Lung microvascular endothelial cell (primary cell): ENCODE measurements at regions not wholly inside any gene's neighbourhood (a gene's known extent, or its start where the extent isn't known, plus 50 kb on each side); places are given as distances from the start of the nearest gene placed in this dataset.
"Not testable (repeated sequence)": the region's sequence is repeated elsewhere in the genome, so short reads cannot be mapped to it uniquely, and the experiment has no call there.

Experiments used
- DNase-seq, 2 donors: peaks; one replicate each; pipeline versions ENCODE4 v3.0.0 to v3.0.0-alpha.2; 2010; ENCODE audit warnings: low read depth in 2 of 2

DNA sequence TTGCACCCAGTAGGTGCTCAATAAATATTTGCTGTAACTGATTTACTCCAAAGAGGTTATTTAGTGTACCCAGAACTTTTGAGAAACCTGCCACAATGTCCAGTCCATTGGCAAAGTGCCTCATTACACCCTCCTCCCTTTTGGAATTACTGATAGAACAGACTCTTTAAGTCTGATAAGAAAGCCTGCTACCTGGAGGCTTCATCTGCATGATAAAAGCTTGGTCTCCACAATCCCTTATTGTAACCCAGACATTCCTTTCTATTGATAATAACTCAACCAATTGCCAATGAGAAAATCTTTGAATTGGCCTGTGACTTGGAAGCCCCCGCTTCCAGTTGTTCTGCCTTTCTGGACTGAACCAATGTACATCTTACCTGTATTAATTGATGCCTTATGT lies 127.0 kb upstream of the FOXN2 start:
- DNase-seq = no peak

DNA sequence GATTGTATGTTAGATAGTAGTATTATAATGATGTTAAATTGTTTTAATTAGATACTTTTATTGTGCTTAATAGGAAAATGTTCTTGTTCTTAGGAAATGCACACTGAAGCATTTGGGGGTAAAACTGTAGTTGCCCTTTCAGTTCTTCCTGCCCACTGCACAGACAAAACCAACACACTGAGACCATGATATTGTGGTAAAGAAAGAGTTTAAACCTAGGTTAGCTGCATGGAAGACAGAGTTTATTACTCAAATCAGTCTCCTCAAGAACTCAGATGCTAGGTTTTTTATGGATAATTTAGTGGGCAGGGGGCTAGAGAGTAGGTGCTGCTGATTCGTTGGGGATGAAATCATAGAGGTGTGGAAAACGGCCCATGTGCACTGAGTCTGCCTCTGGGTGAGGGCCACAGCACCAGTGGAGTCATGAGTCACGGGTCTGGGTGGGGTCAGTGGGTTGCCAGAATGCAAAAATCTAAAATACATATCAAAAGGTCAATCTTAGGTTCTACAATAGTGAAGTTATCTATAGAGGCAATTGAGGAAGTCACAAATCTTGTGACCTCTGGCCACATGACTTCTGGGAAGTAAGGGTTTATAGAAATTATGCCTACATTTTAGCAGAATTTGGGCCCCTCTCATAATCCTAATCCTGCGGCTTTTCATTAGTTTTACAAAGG lies 124.8 kb upstream of the FOXN2 start:
- no peak for DNase-seq

DNA sequence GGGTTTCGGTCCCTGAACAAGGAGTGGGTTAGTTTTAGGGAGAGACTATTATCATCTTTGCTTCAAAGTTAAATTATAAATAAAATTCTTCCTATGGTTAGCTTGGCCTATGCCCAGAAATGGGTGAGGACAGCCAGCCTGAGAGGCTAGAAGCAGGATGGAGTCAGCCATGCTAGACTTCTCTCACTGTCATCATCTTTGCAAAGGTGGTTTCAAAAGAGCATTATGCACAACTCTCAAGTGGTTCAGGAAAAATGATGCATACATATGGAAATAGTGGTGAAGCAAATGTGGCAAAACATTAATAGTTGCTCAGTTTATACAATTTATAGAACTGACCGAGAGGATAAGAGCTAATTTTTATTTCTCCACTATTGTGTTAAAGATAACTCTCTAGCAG lies 124.3 kb upstream of the FOXN2 start:
- no peak for DNase-seq

DNA sequence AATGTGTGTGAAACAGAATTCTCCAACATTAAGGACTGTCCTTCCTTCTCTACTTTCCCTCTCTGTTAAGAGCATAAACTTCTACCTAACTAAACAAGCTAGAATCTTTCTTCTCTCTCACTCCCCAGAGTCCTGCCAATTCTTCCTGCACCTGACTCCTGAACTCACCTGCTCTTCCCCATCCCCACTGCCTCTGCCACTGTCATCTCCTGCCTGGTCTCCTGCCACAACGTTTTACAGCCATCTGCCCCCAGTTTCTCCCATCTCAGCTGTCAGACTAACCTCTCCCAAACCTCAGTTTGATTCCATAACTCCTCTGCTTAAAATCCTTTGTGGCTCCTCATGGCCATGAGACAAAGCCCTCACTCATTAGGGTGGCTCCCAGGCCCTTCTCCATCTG lies 119.8 kb upstream of the FOXN2 start:
- DNase-seq = no peak

DNA sequence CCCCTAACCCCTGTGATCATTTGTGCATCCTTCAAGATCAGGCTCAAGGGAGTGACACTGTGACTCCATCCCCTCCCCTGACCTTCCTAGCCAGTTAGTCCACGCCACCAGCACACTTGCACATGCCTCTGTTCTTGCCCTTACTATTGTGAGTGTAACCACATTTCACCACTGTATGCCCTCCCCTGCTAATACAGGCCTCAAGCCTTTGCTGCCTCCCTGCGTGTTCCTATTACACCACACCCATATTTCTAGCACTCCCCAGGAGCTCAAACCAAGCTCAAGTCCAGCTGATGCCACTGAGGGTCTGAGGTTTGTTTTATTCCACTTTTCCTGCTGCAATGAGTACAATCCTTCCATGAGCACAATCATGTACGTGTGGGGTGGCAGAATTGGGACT lies 119.3 kb upstream of the FOXN2 start:
- no peak for DNase-seq

DNA sequence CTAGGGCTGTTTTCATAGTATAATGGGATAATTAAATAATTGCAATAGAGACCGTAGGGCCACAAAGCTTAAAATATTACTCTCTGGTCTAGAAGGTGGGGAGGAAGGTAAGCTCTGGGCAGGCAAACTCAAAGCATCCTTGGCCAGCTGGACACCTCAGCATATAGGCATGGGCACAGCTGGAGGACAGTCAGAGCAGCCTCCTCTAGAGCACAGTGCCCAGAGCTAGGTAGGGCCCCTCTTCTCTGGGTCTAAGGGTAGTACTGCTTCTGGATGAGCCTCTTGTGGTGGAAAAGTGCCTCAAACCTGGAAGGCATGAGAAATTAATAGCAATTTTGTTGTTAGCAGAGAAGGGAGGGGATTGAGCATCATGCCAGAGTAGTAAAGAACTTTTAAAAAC lies 116.9 kb upstream of the FOXN2 start:
- no peak for DNase-seq

DNA sequence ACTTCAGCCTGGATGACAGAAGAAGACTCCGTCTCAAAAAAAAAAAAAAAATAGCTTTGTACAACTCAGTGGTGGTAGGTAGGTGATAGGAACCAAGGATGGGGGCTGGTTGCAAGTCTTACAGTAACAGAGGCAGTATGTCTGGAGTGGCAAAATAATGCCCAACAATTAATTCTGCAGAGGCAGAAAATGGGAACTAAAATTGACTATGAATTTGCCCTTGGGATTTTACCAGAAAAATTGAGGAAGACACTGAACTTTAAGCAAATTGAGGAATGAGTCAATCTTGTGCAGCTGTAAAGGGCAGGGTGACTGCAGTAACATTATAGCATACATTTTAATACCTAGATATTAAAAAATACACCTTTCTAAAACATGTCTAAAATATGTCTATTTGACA lies 116.1 kb upstream of the FOXN2 start:
- no peak for DNase-seq

DNA sequence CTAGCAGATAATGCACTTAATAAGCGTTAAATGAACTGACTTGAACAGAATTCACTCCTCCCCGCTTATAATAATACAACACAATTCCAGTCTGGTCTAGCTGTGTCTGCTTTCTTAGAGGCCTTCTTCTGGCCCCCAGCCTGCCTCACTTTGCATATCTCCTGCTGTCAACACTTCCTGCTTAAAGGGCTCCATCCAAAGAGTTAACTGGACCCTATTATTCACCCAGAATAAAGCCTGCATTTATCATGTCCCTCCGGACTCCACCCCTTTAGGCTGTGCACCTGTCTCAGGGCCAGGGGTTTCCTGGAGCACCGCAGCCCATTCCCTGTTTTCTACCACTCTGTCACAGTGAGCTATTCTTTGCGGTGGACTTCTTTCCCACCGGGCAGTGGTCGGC lies 115.4 kb upstream of the FOXN2 start:
- no peak for DNase-seq

DNA sequence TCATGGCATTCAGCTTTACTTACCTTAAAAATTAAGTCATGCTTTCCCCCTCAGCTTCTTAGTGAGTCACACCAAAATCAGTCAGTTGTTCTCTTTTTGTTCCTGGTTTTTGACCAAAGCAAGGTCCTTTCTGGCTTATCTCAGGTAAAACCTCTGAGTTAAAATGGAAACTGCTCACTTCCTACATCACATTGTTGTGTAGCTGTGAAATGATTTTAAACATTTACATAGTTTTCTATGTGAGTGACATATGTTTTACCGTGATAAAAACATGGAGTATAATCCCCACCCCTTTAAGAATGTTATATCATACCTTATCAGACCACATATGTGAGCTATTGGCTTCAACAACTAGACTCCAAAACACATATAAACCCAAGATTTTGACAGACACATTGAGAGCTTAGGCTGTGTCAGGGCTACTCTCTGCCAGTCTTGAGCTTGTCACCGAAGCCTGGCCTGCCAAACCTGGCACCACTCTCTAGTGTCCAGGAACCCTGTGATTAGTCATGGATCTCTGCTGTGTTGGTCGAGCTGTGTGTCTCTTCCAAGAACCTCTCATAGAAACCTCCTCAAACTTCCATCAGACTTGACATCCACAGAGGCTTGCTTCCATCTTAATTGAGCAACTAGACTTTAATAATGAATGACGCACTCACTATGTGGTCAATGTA lies 113.7 kb upstream of the FOXN2 start:
- DNase-seq = no peak

DNA sequence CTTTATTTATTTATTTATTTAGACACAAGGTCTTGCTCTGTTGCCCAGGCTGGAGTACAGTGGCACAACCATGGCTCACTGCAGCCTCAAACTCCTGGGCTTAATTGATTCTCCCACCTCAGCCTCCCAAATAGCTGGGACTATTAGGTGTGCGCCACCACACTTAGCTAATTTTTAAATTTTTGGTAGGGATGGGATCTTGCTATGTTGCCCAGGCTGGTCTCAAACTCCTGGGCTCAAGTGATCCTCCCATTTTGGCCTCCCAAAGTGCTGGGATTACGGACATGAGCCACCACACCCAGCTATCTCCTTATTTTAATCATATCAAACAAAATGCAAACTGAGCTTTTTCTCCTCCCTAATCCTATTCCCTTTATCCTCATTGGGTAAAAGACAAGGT lies 113.0 kb upstream of the FOXN2 start:
- not testable (repeated sequence) for DNase-seq

DNA sequence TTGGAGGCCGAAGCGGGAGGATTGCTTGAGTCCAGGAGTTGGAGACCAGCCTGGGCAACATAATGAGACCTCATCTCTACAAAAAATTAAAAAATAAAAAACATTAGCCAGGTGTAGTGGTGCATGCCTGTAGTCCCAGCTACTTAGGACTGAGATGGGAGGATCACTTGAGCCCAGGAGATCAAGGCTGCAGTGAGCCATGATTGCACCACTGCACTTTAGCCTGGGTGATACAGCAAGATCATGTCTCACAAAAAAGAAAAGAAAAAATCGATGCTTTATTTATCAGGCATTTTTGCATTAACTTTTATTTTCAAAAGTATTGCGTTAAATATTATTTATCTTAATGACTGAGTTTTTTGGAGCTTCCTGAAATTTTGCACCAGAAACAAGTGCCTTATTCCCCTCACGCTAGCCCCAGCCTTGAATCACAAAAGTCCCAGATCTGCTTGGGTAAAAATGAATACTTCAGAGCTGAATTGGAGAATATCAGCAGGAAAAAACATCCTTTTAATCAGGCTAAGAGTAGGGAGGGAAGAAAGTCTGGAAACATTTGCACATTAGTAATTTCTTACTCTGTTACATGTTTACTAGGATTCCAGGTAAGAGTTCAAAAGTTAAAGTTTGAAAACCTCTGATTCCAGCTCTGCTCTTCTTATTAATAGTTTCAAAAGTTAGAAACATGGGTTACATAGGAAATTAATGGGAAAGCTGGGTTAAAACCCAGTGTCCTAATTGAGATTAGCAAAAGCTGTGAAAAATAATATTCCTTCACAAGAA lies 111.4 kb upstream of the FOXN2 start:
- DNase-seq = no peak

DNA sequence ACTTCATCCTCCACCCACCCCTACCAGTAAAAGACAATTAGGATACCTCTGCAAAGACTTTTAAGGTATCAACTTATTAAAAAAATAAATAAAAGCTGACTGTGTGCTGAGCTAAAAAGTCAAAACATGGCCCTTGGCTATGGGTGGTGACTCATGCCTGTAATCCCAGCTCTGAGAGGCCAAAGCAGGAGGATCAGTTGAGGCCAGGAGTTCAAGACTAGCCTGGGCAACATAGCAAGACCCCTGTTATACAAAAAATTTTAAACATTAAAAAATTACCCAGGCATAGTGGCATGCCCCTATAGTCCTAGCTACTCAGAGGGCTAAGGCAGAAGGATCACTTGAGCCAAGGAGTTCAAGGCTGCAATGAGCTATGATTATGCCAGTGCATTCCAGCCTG lies 110.8 kb upstream of the FOXN2 start:
- no peak for DNase-seq

DNA sequence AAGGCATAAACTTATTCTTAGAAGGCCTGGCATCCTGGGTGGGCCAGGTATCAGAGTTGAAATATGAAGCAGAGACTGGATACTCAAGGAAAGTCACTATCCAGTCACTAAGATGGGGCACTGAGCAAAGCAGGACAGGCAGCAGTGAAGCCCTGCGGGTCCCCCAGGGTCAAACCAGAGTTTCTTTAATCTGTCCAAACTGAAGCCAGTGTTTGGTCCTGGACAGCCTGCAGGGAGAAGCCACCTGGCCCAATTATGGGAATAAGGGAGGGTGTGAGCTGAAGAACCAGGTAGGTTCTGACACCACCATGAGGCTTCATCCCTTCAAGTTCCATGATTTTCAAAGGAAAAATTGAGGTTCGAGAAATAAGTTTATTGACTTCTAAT lies 109.7 kb upstream of the FOXN2 start:
- DNase-seq = no peak

DNA sequence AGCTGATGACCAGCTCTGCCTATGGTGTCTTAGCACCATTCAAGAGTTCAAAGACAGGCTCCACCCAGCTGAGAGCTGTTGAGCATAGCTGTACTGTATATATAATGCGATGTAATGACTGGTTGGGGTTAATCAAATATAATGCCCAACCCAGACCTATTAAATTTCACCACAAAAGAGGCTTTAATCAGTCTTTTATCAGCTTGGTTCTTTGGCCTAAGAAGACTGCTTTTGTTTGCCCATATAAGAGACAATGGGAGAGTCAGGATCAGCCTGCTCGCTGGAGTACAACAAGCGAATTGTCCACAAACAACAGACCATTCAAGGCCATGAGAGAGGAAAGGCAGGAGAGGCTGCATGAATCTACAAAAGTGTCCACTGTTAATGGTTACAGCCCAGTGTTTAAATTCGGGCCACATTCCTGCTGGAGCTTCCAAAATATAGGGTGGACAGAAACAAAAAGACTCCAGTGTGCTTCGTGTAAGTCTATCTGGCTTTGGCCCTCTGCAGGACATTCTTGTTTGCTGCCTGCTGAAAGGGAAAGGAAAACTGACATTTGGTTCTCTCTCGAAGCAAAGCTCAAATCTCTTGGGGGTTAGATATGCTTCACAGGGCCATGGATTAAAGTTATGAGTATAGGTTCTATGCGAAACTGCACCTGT lies 109.2 kb upstream of the FOXN2 start:
- DNase-seq = no peak

DNA sequence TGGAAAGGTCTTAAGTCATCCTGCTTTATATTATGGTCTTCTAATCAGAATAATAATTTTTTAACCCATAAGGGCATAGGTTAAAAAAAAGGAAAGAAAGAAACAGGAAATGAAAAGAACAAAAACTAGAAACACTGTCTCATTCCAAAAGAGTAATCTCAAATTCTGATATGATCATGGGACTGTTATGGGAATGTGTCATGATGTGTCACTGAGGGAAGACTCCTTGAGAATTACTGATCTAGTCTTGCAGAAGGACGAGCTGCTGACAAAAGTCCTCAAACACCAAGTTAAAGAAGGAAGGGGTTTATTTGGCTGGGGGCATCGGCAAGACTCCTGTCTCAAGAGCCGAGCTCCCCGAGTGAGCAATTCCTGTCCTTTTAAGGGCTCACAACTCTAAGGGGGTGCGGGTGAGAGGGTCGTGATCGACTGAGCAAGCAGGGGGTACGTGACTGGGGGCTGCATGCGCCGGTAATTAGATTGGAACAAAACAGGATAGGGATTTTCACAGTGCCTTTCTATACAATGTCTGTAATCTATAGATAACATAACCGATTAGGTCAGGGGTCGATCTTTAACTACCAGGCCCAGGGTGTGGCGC lies 108.3 kb upstream of the FOXN2 start:
- DNase-seq = not testable (repeated sequence)

DNA sequence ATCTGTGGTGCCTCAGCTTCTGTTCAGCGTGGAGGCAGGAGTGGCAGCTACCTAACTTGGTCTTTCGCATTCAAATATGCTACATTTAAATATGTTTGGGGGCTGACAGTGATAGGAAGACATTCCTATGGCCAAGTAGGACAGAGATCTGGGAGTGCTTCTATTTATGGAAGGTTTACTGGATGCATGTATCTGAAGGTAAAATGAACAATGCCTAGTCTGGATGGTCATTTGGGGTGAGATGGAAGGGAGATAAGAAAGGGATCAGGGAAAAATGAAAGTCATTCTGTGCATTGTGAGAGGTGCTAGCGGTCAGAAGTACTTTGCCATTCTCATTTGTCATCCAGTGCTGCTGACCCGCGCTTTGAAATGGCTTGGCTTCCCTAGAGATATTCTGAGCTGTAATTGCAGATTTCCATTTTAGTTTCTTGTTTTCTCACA lies 107.3 kb upstream of the FOXN2 start:
- DNase-seq = no peak

DNA sequence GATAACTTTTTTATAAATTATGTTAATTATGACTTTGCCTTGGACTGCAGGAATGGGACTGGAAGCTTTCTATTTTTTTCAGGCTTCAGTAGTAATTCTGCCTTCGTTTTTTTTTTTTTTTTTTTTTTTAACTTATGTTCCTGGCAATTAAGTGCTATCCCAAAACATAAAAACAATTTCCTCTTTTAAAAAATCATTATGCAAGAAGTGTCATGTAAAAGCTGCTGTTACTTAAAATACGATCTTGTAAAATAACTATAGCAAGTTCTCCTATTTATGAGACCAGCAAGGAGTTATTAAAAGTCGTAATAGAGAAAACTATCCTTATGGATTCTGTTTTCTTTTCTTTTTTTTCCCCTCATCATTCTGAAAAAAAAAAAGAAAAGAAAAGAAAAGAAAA lies 106.6 kb upstream of the FOXN2 start:
- DNase-seq = no peak

DNA sequence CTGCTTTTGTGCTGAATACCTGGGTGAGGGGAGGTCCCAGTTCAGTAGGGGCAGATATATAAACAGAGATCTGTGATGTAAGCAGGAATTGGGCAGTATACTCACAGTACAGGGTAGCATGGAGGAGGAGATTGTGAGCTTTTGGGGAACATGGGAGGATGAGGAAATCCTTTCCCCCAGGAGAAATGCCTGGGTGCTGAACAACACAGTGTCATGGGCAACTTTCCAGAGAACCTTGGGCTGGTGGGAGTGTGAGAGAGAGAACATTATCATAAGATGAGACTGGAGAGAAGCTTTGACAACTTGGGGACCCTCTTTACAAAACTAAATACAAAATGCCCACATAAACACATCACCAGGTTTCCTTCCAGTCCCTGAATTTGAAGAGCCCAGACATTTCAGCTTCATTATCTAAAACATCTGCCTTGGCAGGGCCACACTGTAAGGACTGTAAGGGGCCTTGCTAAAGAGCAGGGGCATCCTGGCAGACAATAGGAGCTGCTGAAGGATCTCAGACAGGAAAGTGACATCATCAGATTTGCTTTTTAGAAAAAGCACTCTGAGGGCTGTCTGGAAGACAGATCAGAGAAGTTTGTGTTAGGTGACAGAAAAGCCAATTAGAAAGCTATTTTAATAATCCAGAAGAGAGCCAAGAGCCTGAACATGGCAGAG lies 105.1 kb upstream of the FOXN2 start:
- peak in 1 of 2 donors; percentile 64 for DNase-seq

DNA sequence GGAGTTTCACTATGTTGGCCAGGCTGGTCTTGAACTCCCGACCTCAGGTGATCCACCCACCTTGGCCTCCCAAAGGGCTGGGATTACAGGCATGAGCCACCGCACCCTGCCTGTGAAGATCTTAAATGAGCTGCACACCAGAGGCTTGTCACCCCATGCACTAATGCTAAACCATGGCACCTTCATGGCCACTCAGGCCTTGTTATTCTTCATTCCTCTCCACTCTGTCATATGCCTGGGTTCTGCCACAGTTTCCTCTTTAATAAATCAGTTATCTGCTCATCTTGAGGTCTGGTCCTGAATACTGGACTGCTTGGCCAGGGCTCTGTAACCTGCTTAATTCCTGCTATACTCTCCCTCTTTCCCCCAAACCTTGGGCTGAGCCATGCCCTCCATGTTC lies 104.3 kb upstream of the FOXN2 start:
- no peak for DNase-seq

DNA sequence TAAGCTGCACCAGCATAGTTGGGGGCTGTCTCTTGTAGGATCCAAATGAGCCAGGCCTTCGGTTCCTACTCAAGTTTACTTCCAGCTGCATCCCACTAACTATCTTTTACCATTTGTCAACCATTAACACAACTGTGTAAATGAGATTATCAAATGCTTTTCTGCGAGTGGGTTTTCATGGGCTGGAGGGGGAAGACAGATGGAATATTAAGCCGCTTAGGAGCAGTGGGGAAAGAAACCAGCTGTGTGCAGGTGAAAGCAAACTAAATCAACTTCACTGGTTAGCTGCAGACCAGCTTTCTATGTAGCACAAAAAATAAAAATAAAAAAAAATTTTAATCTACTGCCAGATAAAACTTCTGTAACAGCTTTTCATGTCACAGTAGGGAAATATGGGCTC lies 100.8 kb upstream of the FOXN2 start:
- DNase-seq = no peak

DNA sequence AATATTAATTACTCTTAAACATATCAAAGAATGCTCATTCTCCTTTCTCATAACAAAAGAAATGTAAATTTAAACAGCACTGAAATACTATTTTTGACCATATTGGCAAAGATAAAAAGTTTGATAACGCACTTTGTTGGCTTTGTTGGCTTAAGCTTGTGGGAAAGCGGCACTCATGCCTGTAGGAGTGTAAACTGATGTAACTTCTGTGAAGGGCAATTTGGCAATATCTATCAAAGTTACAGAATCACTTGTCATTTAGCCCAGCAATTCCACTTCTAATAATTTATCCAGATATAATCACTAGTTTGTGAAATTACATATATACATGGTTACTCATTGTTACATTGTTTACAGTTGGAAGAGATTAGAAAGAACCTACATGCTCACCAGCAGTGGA lies 96.3 kb upstream of the FOXN2 start:
- no peak for DNase-seq

DNA sequence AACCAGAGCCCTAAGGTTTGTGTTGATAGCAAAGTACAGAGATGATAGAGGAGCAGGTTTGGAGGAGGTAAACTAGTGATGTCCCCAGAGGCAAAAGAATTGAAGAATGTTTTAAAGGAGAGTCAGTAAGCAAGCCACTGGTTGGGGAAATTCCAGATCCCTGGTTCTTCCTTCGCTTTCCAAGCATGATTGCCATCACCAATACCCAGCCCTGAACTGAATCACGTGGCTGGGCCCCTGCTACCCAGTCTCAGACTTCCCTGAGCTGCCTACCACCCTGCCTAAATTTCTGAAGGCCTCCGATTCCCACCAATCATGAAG lies 95.3 kb upstream of the FOXN2 start:
- no peak for DNase-seq
